GM18498 (cell line): ENCODE measurements at regions not wholly inside any gene's neighbourhood (a gene's known extent, or its start where the extent isn't known, plus 50 kb on each side); places are given as distances from the start of the nearest gene placed in this dataset.
"Not testable (repeated sequence)": the region's sequence is repeated elsewhere in the genome, so short reads cannot be mapped to it uniquely, and the experiment has no call there.

Experiments used
- ATAC-seq: cut with Tn5 transposase; IDR thresholded peaks from one replicate; pipeline ENCODE4 v1.9.1; 2021; ENCODE audit warnings: mild to moderate bottlenecking, moderate library complexity; ENCODE audit not compliant: unreplicated experiment

DNA sequence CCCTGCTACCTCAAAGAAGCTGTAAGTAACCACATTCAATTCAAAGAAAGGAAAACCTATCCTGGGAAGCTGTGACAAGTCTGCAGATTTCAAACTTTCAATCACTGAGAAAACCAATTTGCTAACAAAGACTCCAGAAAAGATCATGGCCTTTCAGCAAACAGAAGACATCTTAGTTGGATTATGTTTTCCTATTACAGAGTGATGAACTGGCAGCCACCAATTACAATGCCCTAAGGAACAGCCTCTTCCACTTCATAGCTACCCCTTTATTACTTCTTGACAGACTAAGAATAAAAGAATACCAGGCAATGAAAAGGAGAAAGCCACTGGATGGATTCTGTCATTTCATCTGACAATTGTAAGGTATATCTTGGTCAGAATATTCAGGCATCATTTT, 128.2 kb upstream of the RASEF start:
- no peak for ATAC-seq

DNA sequence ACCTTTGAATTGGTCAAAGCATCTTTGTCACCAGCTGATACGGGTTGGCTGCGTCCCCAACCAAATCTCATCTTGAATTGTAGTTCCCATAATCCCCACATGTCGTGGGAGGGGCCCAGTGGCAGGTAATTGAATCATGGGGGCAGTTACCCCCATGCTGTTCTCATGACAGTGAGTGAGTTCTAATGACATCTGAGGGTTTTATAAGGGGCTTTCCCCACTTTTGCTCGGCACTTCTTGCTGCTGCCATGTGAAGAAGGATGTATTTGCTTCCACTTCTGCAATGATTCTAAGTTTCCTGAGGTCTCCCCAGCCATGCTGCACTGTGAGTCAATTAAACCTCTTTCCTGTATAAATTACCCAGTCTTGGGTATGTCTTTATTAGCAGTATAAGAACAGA, 126.1 kb upstream of the RASEF start:
- not testable (repeated sequence) for ATAC-seq

DNA sequence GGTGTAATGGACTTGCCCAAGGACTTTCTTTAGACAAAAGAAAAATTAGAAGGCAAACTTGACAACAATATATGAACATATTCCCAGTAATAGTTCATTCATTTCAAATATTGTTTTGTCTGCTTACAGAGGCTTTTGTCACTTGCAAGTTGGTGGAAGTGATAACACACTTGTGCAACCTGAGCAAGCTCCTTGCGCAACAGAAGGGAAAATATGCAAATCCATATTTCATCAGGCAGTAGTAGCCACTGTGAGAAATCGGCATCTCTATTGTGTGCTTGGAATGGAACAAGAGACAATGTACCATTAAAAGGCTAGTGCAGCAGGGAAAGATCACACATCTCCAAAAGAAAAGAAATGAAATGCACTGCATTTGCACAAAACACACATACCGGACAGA, 125.3 kb upstream of the RASEF start:
- ATAC-seq: no peak

DNA sequence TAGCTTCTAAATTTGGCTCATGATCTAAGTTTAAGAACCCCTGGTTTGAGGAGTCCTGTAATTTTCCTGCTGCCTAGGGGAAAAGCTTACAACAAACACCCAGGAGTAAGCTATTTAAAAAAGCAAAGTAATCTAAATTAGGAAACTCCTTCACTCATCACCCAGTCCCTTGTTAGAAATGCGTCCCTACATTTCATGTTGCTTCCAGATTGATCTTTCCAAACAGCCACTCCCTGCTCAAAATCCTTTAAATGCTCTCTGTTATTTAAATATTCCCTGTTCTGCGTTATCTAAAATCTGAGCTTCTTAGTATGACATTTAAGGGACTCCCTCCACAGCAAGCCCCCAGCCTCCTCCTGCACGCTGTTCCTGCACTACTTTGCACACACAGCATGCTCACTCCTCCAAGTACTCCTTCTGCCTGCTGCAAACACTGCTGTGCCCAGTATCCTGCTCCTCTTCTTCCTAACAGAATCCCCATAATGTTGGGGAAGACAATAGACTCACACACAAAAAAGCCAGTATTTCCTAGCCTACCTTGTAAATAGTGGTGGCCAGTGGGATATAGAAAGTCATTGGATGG, 123.3 kb upstream of the RASEF start:
- ATAC-seq: no peak

DNA sequence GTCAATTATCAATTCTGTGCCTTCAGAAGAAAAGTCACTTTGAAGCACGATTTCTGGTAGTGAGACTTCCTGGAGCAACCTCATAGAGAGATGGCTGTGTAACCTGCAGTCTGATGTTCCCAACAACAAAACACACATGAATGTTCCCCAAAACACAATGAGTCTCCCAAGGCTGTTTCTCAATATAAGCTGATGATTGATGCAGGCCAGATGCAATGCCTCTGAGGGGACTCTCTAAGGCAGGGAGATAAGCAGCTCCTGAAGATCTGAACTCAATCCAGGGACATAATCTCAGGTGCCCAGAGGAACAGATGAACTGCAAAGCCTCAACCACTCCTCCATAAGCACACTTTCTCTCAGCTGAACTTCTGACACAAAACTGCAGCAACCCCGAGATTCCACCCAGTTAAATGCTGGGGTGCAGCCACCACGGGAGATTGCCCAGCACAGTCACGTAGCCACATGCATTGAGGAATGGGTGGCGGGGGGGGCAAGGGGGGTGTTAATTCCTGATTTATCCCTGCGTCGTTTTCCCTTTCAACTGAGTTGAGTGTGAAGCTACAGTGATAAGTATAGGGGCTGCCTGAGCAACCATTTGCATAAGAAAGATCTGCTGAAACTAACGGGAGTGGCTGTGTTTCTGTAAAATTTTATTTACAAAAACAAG, 122.7 kb upstream of the RASEF start:
- ATAC-seq: no peak

DNA sequence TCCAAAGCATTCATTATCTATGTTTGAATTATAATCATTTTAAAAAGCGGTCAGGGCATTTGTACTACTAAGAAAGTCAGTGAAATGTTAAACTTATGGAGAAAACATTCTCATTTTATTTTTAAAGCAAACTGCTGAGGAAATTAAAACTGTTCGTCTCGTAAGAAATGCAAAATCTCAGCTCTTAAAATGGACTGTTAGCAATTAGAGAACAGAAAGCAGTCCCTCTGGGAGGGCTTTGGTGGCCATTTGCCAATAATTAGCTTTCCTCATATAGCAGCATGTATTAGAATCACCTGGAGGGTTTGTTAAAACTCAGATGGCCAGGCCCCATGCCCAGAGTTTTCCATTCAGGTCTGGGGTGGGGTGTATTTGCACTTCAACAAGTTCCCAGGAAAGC, 120.7 kb upstream of the RASEF start:
- ATAC-seq: no peak

DNA sequence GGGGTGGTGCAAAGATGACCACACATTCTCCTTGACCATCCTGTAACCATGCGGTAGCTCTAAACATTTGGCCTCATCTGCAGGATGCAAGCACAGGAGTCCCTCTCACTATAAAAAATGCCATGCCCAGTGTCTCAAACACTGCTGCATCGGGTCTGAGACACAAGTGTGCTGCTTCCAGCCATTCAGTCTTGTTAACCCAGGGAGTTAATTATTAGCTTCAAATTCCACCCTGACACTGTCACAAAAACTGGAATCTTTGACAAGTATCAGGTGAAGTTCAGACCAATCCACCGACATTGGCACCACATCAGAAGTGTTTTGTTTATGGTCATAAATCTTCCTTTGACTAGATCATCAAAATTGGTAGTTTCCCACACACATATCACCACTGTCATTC, 119.1 kb upstream of the RASEF start:
- ATAC-seq: no peak

DNA sequence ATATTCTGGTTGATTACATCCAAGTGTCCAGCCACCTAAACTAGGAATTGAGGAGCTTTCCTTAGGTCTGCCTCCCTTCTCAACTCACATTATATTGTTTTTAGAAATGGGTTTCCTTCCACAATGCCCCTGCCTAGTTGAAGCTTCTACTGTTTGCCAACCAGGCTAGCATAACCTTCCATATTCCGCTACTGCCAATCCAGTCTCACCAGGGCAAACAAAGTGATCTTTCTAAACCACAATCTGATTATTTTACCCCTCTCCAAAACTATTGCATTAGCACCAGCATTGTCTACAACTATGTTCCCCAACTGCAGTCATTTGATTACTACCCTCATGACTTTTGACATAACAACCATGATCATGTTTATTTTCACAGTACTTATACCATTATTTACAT, 115.8 kb upstream of the RASEF start:
- no peak for ATAC-seq

DNA sequence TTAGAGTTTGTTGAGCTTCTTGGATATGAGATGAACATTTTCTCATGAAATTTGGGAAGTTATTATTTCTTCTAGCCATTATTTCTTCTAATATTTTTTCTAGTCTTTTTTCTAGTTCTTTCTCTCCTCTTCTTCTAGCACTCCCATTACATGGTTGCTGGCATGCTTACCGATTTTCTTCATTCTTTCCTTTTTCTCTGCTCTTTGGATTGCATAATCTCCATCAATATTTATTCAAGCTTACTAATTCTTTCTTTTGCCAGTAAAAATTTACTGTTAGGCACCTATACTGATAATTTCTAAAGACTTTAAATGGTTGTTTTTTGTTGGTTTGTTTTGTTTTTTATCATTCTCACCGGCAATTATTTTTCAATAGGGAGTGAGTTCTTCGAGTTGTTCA, 114.8 kb upstream of the RASEF start:
- no peak for ATAC-seq

DNA sequence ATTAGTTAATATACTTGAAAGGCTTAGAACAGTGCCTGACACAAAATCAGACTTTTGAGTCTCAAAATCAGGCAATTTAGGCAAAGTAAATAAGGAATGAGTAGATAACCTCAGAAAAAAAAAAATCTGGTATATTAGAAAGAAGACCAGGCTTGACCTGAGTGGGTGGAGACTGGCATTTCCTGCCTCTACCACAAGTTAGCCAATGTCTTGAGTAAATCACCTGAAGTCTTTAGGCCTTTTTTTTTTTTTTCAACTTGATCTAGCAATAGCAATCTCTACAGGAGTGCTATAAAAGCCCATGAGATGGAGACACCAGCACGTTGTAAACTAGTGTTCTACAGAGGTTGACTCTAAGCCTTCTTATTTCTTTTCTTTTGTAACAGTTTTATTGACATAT, 104.2 kb upstream of the RASEF start:
- ATAC-seq: no peak

DNA sequence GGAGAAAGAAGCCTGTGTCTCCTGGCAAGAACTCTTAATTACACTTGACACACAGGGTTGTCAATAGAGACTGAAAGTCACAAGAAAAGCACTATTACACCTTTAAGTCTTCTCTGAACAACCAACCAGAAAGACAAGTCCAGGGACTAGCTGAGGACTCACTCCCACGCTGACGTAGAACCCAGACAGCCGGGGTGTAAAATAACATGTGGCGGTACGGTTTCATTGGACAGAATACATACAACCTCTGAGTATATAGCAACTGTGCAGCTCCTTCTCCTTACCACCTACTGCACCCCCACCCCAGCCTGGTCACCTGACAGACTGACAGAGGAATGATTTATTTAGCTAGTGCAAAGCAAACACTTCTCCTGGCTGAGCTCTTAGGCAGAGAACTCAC, 103.4 kb upstream of the RASEF start:
- no peak for ATAC-seq

DNA sequence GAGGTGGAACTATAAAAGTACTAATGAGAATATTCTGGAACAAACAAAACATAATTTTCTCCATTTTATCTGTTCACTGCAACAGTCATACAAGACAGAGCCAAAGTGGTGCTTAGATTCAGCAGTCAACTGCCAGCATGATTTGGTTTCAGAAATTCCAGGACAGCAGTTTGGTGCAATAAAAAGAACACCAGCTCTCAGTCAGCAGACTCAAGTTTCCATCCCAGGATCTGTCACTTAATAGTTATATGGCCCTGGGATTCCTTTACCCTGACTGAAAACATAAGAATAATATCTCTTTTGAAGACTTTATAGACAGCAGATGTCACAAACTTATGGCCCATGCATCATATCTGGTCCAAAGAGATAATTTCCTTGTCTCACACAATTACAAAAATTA, 92.8 kb upstream of the RASEF start:
- ATAC-seq: no peak

DNA sequence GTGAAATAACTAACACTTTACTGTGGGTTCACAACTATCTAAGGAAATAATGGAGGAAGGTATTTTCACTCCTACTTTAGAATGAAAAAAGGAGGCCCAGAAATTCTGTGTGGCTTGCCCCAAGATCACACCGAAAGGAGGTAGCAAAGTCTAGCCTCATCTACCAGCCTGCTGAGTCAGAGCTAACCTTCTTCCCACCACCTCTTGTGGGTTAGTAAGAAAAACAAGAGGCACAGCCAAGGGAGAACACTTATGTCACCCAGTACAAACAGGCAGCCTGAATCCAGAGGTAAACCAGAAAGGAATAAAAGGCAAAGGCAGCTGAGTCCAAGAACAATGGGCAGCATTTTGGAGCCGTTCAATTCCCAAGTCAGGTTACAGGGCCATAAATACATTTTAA, 91.9 kb upstream of the RASEF start:
- peak; percentile 39 for ATAC-seq

DNA sequence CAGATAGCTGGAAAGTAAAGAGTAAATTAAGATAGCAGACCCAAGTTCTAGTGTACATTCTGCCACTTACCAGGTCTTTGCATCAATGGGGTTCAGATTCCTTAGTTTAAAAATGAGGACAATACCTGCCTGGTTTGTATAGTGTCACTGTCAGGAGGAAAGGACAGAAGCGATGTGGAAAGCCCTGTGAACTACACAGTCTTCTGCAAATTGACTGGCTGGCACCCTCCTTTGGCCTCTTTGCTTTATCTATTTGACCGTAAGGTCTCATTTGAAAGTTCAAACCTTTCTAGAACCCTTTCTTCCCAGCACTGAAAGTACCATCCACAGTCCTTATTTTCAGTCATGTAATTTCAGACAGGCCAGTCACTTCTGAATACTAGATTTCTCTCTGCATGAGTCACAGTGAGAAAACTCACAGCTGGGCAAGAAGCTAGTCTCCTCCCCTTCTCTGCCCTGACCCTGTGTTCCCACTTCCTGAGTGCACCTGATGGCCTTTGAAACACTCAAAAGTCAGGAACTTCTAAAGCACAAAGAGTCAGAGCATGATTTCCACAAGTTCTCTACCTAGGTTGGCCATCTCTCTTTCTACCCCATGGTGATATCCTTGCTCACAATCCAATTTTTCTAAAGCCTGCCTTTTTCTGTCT, 91.3 kb upstream of the RASEF start:
- peak; percentile 94 for ATAC-seq

DNA sequence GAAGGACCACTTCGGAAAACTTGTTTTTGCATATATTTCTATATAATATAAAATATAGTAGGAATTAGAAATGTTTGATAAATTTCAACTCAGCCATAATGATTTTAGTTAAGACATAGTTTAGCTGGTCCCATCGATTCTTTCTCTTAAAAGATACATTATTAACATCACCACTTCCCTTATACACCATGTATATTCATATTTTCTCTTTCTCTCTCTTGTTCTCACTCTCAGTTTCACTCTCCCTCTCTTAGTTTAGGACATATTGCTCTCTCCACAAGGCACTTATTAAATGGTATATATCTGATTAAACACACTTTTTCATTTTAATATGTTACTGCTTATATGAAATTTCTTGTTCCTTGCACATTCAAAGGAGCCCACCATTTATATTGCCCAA, 90.1 kb upstream of the RASEF start:
- peak; percentile 44 for ATAC-seq

DNA sequence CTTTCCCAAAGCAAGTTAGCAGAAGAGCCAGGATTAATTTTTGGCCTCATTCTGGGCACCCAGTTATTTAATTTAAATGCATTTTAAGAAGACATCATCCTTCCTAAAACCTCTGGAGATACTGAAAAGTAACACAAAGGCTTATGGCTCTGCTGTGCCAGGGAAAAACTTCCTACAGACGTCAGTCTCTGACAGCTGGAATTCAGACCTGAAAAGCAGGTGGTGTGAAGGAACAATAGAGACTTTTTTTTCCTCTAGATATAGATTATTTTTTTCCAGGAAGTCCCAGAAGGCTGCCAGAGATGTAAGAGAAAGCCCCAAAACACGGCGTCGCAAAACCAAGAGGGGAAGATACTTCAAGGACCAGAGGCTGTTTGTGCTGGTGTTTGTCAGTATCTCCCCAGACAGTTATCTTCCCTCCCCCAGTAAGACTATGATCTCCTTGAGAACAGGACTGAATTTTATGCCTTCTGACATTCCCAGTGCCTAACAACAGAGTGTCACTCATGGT, 88.7 kb upstream of the RASEF start:
- no peak for ATAC-seq

DNA sequence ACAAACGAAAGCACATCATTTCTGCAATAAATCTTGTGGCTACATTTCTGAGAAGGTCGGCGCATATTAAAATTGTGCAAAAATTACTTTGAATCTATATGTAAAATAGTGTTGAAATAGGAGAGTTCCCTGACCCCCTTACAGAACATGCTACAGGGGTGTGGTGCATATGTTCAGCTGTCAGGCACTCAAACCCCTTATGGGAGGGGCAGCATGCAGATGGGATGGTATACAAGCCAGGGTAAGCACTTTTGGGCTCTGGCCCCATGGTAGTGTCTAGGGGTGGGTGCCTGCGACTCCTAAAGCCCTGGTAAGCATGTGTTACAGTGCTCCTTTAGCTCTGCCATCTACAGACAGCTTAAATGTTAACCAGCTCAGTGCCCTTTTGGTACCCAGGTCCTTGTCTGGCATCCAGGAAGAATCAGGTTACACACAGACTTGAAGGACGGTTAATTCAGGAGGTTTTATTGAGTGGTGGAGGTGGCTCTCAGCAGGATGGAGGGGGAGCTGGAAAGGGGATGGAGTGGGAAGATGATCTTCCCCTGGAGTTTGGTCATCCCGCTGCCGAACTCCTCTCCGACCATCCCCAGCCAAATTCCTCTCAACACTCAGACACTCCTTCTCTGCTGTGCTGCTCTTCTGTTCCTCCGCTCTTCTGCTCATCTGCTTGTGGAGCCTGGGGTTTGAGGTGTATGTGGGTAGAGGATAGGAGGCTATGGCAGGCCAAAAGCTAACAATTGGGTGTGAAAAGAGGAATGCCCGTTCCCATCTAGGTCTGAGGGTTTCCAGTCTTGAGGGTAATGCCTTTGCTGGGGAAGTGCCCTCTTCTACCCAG, 84.6 kb upstream of the RASEF start:
- ATAC-seq: no peak

DNA sequence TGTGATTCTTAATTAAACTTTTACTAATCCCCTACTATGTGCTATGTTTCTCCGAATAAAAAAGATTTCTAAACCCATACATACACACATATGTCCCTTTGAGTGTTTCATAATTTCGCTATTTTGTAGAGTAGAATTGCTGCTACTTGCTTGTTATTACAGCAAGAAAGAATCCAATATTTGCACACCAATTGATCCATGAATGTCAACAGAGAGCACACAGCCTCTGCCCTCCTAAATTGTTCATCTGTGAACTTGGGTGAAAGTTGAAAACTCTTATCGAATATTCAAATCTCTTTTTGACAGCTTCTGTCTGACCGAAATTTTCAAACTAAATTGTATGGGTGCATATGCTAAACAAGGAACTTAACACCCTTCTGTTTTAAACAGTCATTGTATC, 83.4 kb upstream of the RASEF start:
- no peak for ATAC-seq

DNA sequence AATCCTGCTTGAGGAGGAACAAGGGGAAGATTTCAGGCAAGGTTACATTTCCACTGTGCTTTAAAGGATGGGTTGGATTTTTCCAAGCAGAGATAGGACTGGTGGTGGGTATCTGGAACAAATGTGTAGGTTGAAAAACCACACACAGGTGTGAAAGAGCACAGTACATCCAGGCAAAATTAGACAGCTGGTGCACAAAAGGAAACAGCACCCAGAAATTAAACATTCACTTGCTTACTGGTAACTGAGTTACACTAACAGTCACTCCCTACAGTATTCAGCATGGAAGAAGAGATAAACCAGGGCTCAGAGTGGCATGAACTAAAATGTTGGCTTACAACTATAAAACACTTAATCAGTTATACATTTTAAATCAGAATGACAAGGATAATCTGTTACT, 81.5 kb upstream of the RASEF start:
- no peak for ATAC-seq

DNA sequence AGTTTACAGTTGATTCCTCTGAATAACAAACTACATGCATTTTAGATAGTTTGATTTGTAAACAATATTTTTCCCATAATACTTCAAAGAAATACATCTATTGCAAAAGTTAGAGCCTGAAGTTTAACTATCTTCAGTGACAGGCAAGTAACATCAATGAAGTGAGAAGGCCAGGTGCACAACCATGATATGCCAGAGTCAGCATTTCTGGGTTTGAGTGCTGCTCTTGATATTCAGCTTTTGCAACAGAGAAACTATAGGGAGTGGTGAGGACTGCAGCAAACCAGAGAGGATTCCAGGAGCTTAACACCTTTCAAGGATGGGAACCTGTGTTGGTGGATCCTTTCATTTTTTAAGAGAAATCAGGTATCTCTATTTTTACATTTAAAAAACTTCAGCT, 79.4 kb upstream of the RASEF start:
- ATAC-seq: no peak

DNA sequence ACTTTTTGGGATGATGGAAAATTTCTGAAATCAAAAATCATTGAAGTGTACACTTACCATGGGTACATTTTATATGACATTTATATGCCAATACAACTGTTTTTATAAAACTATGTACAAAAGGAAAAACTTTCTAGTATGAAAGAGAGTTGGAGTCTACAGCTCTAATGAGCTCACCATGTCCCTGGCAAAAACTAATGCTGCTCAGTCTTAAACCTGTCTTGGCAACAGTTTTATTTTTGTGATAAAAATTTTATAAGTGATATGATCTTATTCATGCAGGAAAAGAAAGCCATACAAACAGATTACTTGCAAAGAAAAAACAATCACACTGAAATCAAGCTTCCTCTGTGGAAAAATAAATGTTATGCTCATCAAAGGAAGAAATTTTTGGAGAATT, 78.9 kb upstream of the RASEF start:
- no peak for ATAC-seq

DNA sequence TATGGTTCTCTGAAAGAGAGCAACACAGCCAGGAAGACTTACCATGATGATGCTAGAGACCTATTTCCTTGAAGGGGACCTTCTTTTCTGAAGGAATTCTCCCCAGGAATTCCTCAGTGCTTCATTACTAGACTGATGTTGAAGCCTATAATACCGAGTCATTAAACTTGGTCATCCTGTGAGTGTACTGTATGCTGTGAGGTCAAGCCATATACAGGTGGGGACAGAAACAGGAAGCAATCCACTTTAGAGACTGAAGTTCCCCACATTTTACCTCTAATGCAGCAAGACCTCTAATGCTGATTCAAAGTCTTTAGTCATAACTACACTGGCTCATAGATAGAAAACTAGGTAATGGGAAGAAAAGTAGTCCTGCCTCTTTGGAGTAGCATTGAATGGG, 77.1 kb upstream of the RASEF start:
- no peak for ATAC-seq
